GM18499 (cell line): ENCODE measurements at regions not wholly inside any gene's neighbourhood (a gene's known extent, or its start where the extent isn't known, plus 50 kb on each side); places are given as distances from the start of the nearest gene placed in this dataset.

ENCODE experiments used
- ATAC-seq: cut with Tn5 transposase; IDR thresholded peaks from one replicate; pipeline ENCODE4 v1.9.1; 2021; ENCODE audit warnings: moderate number of reproducible peaks; ENCODE audit not compliant: insufficient read depth, unreplicated experiment

DNA sequence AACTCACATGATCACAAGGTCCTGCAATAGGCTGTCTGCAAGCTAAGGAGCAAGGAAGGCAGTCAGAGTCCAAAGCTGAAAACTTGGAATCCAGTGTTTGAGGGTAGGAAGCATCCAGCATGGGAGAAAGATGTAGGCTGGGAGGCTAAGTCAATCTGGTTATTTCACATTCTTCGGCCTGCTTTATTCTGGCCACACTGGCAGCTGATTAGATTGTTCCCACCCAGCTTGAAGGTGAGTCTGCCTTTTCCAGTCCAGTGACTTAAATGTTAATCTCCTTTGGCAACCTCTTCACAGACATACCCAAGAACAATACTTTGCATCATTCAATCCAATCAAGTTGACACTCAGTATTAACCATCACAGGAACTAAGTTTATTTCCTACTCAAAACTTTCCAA lies 453.4 kb downstream of the TLE4 start:
- no peak for ATAC-seq

GRCh38 chr9:80020530-80020929 lies 448.8 kb downstream of the TLE4 start:
- ATAC-seq, result no peak

- ATAC-seq, result no peak
These were observed 448.3 kb downstream of the TLE4 start for GRCh38 chr9:80020056-80020455.

DNA sequence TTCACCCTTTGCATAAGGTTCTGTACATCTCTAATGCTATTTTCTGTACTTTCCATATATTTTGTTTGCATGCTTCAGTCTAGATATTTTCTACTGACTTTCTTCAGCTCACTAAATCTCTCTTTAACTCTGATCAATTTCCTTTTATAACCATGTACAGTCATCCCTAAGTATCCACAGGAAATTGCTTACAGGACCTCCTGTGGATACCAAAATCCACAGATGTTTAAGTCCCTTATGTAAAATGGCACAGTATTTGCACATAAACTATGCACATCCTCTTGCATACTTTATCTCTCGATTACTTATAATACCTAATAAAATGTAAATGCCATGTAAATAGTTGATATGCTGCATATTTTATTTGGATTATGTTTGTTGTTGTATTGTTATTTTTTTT lies 442.1 kb downstream of the TLE4 start:
- no peak for ATAC-seq

- no peak for ATAC-seq
These were observed 441.0 kb downstream of the TLE4 start for GRCh38 chr9:80012557-80013330.

- ATAC-seq, result no peak
These were observed 437.4 kb downstream of the TLE4 start for GRCh38 chr9:80009204-80009603.

- ATAC-seq, result no peak
These were observed 432.9 kb downstream of the TLE4 start for GRCh38 chr9:80004714-80005113.

DNA sequence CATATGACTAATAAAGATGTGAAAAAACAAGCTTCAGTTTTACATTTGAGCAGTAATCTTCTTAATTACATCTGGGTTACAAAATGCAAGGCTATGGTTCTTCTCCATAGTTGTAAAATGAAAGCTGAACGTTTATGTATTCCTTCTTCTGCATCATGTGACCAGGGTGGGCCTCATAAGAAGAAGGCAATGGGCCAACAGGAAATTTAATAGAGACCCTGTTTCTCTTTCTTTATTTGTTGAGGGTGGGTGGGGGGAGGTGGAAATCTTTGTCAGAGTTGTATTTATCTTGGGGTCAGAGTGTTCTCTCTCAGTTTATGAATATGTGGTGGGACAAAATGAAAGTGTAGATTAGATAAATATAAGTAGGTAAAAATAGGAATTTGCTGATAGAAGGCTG lies 418.8 kb downstream of the TLE4 start:
- ATAC-seq, result no peak

GRCh38 chr9:79989079-79989478 lies 417.3 kb downstream of the TLE4 start:
- no peak for ATAC-seq

- ATAC-seq, result no peak
These were observed 416.4 kb downstream of the TLE4 start for GRCh38 chr9:79988126-79988525.

- no peak for ATAC-seq
These were observed 414.7 kb downstream of the TLE4 start for GRCh38 chr9:79986437-79986836.

DNA sequence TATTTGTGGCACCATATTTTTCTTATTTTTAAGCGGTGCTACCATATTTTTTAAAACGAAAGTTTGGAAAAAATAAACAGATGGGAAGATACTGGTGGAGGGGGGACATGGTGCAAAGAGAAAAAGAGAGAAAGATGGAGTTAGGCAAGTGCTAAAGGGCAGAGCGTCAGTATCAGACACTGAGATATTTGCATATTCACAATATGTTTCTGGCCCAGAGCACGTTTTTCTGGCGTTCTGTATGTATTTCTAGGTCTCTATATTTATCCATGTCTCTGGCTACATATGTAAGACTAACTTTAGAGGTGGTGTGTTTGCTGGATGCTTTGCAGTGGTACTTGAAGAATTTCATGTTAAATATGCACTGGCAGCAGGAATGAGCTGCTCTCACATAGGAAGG lies 414.0 kb downstream of the TLE4 start:
- ATAC-seq, result no peak

GRCh38 chr9:79985264-79985663 lies 413.5 kb downstream of the TLE4 start:
- ATAC-seq, result no peak

GRCh38 chr9:79984429-79985067 lies 412.8 kb downstream of the TLE4 start:
- ATAC-seq, result no peak

- no peak for ATAC-seq
These were observed 408.7 kb downstream of the TLE4 start for GRCh38 chr9:79980432-79980831.

DNA sequence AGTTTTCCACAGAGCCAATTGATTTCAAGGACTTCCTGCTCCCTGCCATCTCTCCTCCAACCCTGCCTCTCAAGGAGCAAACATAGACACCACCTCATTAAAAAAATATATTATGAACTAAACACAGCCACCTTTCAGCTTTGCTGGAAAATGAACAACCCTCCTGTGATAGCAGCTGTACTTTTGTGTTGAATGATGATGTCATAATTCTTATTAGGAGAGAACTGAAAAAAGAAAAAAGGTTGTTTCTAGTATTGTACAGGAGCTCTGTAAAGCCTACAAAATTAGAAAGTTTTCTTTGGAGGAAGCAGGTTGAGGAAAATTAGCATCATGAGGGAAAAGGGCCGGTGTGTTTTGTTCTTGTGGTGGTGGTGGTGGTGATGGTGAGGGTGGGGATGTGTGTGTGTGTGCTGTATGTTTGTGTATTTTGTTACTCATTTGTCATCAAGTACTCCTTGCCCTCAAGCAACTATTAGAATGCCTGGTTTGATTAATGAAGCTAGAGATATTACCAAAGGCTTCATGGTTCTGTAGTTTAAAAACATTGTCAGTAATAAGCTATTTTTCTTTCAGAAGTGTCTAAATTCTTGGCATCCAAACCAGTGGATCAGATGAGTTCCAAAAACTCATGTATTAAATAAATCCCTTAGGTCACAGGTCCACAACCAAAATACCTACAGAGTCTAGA lies 405.9 kb downstream of the TLE4 start:
- no peak for ATAC-seq

DNA sequence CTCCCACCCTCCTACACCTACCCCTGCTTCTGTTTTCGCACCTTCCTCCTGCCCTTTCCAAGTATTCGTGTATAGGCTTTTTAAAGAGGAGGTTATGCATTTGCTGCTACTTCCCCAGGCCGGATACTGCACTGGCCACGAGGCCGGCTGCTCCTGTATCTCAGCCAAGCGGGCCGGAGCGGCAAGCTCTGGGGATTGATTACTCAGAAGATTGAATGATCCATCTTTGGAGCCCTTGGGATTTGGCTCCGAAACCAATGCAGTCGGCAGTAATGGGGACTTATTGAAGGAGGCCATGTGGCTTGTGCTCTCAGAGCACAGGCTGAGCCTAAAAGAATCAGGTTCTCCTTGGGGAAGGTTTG lies 405.3 kb downstream of the TLE4 start:
- ATAC-seq, result no peak

- no peak for ATAC-seq
These were observed 404.7 kb downstream of the TLE4 start for GRCh38 chr9:79976257-79977073.

GRCh38 chr9:79975621-79976256 lies 404.0 kb downstream of the TLE4 start:
- ATAC-seq, result no peak

GRCh38 chr9:79974806-79975422 lies 403.1 kb downstream of the TLE4 start:
- no peak for ATAC-seq
